Bronchial epithelial cell (primary cell): ENCODE measurements at regions not wholly inside any gene's neighbourhood (a gene's known extent, or its start where the extent isn't known, plus 50 kb on each side); places are given as distances from the start of the nearest gene placed in this dataset.

ENCODE experiments used
- DNase-seq: peaks from one replicate; pipeline ENCODE4 v3.0.0-alpha.2; 2010; ENCODE audit warnings: low read depth
- FAIRE-seq: peaks from 2 replicates; lab custom pipeline; 2011; peaks lifted over from hg19 to GRCh38; lab: Jason Lieb, UNC
- H3K27me3 ChIP-seq: 2 replicates; pipeline ENCODE4 v1.5.1; 2011; ENCODE audit warnings: low read length; ENCODE audit not compliant: control insufficient read depth, insufficient read depth
- H3K36me3 ChIP-seq: 2 replicates; pipeline ENCODE4 v1.5.1; 2011; ENCODE audit warnings: low read length; ENCODE audit not compliant: control insufficient read depth, insufficient read depth
- H3K4me3 ChIP-seq: 2 replicates; pipeline ENCODE4 v1.5.1; 2011; ENCODE audit warnings: mild to moderate bottlenecking, low read depth, low read length, control low read depth
- CTCF ChIP-seq: IDR thresholded peaks from 2 replicates; pipeline ENCODE4 v1.5.1; 2011; ENCODE audit warnings: mild to moderate bottlenecking, moderate library complexity, low read length, control low read depth, inconsistent platforms; ENCODE audit not compliant: insufficient read depth, severe bottlenecking

- H3K36me3 ChIP-seq: no peaks in the 10 kb centered on the region
- no peak for FAIRE-seq
- no peak for TF ChIP-seq CTCF
- H3K4me3 ChIP-seq: no peak overlapping the region
- DNase-seq: no peak
- no peaks in the 10 kb centered on the region for H3K27me3 ChIP-seq
These were observed 216.5 kb upstream of the CADM1 start for GRCh38 chr11:115720602-115721245.

DNA sequence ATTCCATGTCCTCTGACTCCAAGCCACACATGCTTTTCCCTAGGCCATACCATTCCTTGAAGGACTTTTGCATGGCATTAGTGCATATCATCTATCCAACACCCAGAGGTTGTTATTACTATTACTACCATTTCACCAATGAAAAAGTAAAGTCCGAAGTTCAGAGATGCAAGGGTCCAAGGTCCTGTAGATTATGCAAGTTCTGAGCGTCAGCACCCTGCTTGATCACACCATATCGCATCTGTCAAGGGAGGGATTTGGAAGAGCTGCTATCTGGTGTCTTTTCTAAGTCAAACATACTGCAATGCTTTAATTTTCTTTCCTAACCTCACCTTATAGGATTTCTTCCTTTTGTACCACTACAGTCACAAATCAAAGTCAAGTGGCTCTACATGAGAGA is 214.7 kb upstream of the CADM1 start:
- FAIRE-seq (no peak), DNase-seq (no peak)
- no peaks in the 10 kb centered on the region for H3K36me3 ChIP-seq
- no peak for TF ChIP-seq CTCF
- no peaks in the 10 kb centered on the region for H3K27me3 ChIP-seq
- H3K4me3 ChIP-seq: no peak overlapping the region

DNA sequence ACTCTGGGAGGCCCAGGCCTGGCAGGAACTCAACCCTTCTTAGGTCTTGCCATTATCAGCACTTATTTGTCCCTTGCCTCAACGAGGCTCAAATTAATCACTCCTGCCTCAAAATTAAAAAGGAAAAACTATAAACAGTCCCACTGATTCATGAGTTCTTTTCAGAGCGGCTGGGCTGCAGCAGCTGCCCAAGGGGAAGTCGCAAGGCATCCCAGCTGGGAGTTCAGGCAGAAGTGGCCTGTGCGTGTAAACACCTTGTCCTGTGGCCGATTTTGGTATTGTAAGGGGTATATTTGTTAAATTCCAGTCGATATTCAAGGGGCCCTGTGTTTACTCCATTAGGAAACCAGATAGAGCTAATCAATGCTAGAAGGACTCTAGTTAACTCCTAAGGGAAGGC is 213.9 kb upstream of the CADM1 start:
- FAIRE-seq (no peak), DNase-seq (no peak)
- Histone ChIP-seq H3K27me3 (no peaks in the 10 kb centered on the region), H3K4me3 (no peak overlapping the region), H3K36me3 (no peaks in the 10 kb centered on the region)
- TF ChIP-seq CTCF: no peak

DNA sequence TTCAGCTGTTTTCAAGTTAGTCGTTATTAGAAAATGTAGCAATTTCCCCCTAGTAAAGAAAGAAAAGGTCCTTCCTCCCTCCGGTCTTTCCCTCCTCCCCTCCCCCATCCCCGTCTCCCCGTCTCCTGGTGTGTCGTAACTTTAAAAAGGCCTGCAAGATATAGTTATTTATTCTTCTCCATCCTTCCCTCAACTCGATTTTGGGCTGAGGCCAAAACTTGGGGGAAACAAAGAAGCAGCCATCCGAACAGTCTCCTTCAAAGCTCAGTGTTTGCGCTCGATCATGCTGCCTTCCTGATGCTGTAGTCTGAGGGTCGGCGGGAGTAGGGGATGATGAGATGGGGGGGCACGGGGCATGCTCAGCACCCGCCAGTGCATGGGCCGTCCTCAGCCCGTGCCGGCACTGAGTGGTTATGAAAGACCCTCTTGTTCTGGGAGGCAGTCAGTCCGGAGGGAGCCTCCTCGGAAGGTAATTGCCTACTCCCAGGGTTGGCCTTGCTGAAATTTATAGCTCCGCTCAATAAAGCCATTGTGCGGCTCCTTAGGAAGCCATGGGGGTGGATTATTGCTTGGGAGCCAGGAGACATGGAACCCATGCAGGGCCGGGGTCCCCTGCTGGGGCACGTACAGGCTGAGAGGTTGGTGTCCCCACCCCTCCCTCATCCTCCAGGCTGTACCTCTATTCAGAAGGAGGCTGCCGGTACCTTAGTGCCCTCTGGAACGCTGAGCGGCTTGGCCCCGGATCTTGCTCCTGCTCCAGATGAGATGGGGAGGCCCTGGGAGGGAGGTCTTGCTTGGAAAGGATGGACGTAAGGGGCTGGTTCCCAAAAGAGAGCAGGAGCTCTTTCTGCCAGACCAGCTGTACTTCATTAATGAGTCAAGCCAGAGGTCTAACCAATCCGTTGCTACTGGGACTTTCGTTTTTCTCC is 212.7 kb upstream of the CADM1 start:
- no peaks in the 10 kb centered on the region for H3K36me3 ChIP-seq
- no peaks in the 10 kb centered on the region for H3K27me3 ChIP-seq
- H3K4me3 ChIP-seq: no peak overlapping the region
- DNase-seq: no peak
- TF ChIP-seq CTCF: no peak
- no peak for FAIRE-seq

GRCh38 chr11:115716080-115716479 is 211.9 kb upstream of the CADM1 start:
- Histone ChIP-seq H3K27me3 (no peaks in the 10 kb centered on the region), H3K4me3 (no peak overlapping the region), H3K36me3 (no peaks in the 10 kb centered on the region)
- TF ChIP-seq CTCF: no peak
- DNase-seq (no peak), FAIRE-seq (no peak)
